ENCODE measurements at regions not wholly inside any gene's neighbourhood (a gene's known extent, or its start where the extent isn't known, plus 50 kb on each side); places are given as distances from the start of the nearest gene placed in this dataset.
"Not testable (repeated sequence)": the region's sequence is repeated elsewhere in the genome, so short reads cannot be mapped to it uniquely, and the experiment has no call there.

DNA sequence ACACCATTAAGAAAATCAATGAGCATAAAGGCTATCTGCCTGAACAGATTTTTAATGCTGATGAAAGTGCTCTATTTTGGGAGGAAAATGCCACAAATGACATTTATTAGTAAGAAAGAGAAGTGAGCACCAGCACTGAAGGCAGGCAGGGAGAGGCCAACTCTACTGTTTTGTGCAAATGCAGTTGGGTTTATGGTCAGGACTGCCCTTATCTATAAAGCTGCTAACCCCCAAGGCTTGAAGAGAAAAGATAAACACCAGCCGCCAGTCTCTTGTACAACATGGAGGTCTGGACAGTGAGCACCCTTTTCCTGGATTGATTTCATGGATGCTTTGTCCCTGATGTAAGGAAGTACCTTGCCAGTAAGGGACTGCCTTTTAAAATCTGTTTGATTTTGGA, 246.8 kb upstream of the SFSWAP start:
- DNase-seq, result no peak

DNA sequence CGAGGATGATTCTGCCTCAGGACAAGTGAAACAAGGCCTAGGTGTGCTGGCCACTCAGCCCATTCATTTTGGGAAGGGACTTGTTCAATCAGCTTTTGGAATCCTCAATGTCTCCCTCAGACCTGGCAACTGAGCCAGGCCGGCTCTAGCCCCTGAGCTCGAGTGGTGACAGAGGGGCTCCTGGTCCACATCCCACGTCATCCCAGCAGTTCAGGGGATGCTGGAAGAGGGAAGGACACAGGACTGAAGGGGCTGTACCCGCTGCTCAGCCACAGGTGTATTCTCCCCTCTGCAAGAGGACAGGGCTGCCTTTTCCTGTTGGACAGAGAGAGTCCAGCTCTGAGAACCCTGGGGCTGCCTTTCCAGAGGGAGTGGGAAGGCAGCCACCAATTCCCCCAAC, 244.6 kb upstream of the SFSWAP start:
- DNase-seq, result no peak

DNA sequence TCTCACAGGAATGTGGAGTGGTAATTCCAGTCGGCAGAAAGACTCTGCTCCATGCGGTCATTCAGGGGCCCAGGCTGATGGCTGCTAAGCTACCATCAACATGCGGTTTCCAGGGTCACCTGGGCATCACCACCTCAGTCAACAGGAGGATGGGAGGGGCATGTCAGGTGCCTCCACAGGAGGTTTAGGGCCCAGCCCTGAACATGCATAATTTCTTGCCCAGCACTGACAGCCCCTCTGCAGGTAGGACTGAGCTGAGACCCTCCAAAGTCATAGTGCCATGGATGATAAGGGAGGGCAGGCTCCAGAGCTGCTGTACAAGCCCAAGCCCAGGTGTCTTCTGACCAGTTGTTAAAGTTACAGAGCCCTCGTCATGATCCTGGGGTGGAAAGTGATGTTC, 244.0 kb upstream of the SFSWAP start:
- DNase-seq, result no peak

DNA sequence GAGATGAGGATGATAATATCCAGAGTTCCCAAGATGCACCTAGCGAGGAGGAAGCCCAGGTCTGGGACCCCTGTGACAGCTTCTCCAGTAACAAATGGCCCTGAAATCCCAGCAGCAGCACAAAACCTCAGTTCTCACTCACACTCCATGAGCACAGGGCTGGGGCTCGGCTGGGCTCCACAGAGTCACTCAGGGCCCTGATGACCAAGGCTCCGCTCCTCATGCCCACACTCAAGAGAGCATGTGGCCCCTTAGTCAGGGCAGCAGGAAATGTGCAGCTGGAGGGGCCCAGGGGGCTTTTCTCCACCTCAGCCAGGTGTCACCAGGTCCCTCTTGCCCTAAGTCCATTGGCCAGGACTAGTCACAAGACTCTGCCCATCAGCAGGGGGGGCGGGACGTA, 242.7 kb upstream of the SFSWAP start:
- no peak for DNase-seq

DNA sequence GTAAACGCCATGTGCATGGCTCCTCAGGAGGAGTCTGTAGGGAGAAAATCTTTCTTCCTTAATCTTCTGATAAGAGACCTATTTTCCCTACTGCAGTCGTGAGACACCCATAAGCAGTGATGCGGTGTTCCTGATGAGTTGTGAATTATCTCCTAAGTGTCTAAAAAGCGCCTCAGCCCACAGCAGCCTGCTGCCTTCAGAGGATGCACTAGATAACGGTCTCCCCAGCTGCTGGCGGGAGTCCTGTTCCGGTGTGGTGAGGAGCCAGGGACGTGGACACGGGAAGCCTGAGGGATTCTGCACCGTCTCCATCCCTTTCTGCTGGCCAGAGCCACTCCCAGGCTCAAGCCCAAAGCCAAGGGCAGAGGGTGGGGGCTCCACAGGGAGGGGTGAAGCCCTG, 240.9 kb upstream of the SFSWAP start:
- not testable (repeated sequence) for DNase-seq

DNA sequence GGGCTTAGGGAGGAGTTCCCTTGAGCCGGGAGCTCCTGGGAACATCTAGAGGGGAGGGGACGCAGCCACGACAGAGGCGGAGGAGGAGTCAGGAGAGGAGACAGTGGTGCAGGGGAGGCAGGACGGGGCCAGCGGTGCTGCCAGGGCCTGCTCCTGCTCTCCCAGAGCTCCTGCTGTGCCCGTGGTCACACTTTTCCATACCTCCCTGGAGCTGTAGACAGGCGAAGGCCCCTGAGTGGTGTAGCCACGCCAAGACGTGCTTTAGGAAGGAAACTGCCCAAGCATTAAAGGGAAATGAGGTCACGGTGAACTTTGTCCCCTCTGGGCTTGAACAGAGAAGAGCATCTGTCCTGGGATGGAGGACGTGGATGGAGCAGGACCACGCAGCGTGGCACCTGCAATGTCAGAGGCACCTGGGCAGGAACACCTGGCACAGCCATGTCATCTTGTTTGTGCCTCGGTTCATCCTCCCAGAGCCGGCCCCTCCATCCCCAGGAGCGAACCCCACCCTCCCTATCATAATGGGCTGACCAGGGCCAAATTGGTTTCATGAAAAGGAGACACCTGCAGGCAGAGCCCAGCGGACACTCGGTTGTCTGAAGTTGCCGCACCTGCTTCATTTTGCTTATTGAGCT, 239.5 kb upstream of the SFSWAP start:
- DNase-seq, result no peak

DNA sequence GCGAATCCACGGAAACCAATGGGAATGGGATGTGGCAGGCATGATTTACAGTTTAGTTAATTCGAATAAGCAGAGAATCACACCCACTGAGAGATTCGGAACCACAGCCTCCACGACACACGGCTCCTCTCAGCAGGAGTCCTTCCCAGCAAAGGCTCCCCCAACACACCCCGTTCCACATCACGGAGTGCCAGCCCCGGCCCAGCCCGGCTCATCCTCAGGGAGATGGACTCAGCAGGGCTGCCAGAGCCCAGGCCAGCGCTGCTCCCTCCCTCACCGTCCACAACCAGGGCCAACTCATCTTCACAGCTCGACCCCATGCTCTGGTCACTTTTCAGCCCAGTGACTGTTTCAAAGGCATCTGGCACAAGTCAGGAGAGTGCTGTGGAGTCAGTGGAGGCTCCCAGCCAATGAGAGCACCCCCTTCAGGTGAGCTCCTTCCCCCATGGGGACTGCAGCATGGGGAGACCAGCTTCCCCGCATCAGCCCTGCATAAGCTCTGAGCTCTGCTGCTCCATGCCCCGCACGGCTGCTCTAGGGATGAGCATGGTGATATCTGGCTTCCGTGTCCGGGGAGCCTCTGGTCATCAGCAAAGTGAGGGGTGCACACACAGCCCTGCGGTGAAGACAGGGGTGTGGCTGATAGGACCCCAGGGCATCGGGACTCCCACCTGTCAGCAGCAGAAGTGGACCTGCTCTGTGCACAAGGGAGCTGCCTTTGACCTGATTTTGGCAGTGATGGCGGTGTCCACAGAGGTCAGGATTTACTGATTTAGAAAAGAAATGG, 238.8 kb upstream of the SFSWAP start:
- DNase-seq, result no peak

DNA sequence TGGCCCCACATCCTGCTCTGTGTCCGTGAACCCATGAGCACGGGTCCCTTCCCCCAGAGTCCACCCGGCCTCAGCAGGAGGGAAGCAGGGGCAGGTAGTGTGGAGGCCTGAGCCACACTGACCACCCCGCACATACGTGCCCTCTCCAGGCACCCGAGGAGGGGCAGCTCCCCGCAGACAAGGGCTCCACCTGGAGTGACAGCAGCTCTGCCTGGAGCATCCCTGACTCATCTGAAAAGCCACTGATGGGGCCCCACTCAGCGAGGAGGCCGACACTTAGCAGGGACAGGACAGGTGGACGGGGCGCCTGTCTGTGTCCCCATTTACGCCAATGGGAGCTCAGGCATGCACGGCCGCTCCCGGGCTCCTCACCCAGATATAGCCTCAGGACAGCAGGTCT, 237.6 kb upstream of the SFSWAP start:
- no peak for DNase-seq

DNA sequence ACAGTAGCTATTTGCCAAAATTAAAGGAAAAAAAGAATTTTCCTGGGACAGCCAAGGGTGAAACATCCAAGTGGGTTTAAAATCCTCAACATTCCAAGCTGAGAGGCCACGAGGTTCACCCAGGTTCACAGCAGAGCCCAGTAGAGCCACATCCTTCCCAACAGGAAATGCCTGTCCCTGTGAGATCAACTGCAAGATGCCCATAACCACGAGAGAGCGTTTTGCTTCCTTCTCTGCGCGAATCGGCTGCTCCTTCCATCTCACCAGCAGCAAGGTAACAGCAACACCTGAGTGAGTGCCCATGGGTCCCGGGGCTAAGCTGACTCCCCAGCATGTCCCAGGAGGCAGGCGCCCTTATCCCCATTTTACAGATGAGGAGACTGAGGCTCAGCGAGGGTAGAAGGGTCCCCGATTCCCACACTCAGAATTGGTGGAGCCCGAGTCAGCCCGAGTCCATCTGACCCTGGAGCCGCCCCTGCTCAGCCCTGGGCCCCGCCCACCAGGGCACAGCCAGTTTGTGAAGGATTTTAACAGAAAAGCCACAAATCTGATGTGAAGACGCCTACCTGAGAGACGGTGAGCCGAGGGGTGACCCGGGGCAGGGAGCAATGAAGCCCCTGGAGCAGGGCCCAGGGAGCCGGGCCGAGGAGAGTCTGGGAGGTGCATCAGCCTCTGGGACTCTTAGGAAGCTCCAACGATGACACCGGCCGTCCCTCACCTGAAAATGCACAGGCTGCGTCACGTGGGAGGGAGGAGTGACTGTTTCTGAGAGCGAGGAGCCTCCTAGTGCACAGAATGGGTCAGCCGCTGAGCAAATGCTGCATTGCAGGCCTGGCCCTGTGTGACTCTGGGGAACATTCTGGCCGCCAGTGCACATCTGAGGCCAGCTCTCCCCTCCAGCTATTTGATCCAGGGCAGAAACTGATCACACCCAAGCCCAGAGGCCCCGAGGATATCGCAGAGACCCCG, 236.9 kb upstream of the SFSWAP start:
- no peak for DNase-seq

DNA sequence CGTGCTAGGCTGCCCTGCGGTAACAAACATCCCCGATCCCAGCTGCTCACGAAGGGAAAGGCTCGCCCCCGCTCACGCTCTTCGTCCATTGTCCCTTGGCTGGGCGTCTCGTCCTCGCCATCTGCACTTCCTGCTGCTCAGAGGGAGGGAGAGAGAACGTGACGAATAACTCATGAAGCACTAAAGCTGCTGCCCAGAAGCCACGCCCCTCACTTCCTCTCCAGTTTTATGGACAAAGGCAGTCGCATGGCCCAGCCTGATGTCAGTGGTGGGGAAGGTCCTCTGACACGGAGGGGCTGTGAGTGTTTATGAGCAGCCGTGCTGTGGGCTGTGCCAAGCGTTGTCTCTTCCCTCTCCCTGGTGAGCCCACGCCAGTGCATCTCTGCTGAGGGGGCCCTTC, 235.9 kb upstream of the SFSWAP start:
- DNase-seq, result not testable (repeated sequence)

DNA sequence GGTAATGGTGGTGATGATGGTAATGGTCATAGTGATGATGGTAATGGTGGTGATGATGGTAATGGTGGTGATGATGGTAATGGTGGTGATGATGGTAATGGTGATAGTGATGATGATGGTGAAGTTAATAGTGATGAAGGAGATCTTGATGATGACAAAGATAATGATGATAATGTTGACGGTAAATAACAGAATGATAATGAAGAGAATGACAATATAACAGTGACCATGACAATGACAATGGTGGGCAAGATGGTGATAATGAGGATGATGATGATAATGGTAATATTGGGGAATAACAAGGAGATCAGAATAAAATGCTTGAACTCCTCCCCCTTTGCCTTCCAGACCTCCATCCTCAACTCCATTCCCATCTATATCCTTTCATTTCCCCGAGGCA, 233.3 kb upstream of the SFSWAP start:
- DNase-seq, result no peak

DNA sequence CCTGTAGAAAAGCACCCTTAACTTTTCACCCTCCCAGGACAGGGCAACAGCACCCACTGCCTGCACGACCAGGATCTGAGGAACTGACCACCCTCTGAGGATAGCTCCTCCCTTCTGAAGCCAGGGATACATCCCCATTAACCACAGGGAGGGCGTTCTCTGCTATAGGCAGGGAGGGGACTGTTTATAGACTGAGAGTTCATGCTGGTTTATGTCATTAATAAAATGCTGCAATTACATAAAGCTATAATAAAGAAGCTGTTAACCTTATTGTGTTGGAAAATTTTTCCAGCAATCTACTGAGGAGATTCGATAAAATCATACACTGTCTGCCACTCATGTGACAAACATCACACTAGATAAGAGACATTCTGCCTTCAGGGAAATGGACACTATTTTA, 232.4 kb upstream of the SFSWAP start:
- no peak for DNase-seq

DNA sequence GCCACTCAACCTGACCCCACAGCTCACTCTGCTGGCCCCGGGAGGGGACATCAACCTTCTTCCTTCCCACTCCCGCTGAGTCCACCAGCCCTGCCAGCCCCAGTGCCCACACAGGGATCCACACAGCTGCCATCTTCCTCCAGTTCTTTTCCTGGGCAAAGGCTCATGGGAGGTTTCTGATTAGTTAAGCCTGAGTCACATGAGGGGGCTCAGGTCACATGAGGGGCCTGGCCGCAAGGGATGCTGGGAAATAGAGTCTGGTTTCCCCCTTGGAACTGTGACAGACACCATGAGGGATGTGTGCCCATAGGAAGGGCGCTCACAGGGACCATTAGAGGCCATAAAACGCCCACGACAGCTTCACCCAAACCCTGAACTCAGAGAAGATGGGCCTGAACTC, 228.7 kb upstream of the SFSWAP start:
- DNase-seq, result no peak

DNA sequence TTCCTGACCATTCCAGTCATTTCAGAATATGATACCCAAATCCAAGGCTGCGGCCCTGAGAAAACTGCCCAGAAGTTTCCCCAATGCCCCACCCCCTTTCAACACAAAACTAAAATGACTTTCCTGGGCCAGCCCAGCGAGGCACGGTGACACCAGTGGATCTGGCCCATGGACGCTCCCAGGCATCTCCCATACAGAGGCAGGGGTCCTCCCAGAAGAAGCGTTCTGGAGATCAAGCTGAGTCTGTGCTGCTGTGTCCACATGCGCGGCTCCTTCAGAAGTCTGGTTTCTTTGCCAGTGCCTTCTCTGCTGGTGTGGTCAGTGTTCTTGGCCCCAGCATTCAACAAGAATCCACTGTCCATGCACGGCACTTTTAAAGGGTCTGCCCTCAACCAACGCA, 228.2 kb upstream of the SFSWAP start:
- no peak for DNase-seq

DNA sequence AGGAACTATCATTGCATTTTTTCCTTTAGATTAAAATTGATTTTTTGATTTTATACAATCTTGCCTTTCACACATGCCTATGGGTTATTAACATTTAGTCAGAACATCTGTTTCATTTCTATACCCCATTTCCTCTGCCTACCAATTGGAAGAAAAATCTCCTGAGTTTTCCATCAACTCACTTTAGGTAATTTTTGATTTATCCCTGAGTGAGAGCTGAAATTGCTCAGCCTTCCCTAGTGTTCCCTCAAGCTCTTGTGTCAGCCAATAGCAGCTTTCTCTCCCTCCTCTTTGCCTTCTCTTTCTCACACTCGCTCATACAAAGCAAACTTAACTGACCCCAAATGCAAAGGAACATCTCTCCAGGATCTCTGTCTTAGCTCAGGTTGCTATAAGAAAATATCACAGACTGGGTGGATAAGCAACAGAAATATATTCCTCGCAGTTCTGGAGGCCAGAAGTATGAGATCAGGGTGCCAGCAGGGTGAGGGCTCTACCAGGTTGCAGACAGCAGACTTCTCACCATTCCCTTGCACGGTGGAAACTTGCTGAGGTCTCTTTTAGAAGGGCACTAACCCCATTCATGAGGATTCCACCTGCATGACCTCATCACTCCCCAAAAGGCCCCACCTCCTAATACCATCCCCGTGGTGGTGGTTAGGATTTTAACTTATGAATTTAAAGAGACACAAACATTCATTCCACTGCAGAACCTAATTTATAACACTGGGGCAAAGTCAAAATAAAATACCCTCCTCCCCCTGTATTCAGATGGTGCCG, 224.2 kb upstream of the SFSWAP start:
- DNase-seq, result no peak

DNA sequence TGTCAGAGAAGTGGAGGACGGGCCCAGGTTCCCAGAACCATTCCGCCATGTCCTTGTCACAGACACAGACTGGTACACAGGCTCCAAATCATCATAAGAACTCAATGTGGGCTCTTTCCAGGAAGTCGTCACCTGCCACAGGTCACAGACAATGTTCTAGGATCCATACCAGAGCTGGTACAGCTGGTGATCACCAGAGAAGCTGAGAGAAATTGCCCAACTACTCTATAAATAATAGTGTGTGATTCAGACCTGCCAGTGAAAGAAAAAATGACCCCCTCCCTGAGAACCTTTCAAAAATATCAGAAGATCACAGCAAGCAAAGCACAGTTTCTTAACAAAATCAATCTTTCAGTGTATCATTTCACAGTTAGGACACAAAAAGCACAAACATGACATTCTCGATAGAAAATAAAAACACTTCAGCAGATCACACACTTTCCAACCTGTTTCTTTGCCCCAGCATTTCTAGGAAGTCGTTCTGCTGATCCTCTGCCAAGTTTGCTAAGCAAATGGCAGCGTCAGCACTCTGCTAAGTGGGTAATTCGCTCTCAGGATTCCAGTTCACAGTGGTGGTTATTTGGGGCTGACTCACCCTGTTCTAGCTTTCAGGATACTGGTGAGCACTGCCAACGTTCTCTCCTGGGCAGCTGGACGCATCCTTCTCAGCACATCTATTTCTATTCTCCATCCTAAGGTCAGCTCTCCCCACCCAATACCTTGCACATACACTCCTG, 223.3 kb upstream of the SFSWAP start:
- DNase-seq, result peak; percentile 40

DNA sequence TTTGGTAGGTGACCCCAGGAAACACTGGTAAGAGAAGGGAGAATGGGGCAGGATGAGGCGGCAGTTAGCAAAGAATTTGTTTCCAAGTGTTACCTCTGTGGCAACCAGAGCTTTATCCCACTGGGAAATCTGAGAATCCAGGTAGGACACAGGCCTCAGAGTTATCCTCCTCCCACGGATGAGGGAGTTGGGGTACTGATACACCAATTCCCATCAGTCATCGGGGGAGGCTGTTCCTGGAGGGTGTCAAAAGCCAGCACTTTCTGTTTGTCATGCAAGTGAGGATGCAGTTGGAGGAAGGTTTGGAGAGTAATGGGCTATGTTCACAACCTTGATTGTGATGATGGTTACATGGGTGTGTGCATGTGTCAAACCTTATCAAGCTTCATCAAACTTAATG, 221.2 kb upstream of the SFSWAP start:
- no peak for DNase-seq

DNA sequence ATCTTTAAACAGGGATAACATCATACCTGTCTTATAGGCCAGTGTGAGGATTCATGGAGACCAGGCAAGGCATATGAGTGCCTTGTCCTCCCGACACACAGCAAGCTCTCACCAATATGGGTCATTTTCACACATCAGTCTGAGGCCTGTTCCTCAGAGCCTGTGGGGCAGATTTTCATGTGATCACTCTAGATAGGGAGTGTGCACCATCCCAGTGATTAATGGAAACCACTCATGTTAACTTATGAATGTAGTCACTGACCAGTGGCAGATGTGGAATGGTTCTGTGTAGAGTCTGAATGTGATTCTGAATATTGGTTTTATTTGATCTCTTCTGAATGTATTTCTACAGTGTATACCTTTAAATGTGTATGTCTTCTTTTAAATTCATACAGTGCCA, 219.7 kb upstream of the SFSWAP start:
- no peak for DNase-seq

DNA sequence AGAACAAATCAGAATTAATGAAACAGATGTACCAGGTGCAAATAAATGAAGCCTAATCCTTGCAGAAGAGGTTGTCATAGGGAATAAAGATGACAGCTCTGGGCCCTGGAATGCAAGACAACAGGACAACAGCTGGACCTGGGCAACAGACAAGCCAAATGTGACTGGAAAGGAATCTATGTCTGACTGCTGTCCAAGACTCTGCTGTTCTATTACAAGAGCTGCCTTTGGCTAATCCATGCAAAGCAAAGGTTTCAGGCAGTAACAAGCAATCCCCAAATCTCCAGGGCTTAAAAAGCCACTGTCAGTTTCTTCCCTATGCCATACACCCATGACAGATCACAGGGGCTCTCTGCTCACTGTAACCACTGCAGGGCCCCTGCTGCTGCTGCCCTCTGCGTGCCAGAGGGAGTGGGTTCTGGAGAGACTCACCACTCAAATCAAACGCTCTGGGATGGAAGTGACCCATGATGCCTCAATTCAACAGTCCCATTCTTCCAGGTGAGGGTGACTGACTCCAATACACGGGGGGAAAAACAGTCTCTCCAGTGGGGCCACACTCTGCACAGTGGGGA, 218.9 kb upstream of the SFSWAP start:
- no peak for DNase-seq

DNA sequence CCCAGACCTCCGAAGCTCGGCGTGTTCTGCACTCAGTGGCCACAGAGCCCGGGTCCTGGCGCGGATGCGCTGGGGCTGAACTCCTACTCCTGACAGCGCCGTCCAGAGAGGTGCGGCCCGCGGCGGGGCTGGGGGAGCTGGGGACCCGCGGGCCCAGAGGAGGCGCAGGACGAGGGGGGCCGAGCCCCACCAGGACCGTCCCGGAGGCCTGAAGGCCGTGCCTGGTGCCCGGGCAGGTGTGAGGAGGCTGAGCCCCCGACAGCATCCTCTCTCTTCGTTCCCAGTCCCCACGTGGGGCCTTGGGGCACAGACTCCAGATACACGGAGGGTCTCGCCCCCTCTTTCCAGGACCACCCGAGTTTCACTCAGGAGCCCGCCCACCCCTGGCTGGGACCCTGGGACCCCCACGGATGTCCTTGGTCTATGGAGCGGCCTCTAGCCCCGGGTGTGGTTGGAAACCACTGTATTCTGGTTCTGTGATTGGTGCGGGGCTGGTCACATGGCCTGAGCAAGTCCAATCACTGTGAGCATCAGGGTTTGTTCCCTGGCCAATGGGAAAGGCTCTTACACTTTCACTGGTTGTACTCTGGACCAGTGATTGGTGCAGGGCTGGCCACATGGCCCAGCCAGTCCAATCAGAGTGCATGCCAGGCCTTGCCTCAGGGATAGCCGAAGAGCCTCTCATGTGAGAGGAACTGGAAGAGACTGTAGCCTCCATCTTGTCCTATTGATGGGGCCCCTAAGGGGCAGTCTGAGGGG, 217.6 kb upstream of the SFSWAP start:
- DNase-seq, result no peak

DNA sequence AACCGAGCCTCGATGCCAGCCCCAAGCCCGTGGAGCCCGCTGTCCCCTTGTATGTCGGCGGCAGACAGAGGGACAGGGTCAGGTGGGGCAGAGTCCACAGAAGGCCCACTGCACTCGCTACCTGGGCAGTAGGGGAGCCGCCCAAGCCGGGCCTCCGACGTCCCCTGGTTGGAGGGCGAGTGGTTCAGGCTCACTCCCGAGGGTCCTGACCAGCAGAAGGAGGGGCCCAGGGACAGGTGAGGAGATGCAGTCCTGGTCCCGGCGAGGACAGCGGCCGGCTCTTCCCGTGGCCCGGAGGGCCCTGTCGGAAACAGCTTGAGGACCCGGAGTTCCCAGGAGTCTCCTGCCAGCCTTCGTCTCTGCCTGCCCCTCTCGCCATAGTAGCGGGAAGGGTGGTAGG, 216.7 kb upstream of the SFSWAP start:
- no peak for DNase-seq
